GM19023 (cell line): ENCODE measurements at regions not wholly inside any gene's neighbourhood (a gene's known extent, or its start where the extent isn't known, plus 50 kb on each side); places are given as distances from the start of the nearest gene placed in this dataset.

ENCODE experiments used
- ATAC-seq: cut with Tn5 transposase; IDR thresholded peaks from one replicate; pipeline ENCODE4 v1.9.1; 2021; ENCODE audit warnings: mild to moderate bottlenecking, moderate library complexity; ENCODE audit not compliant: unreplicated experiment

- no peak for ATAC-seq
Measured at GRCh38 chr19:29395111-29395733, 130.6 kb upstream of the VSTM2B start.

- no peak for ATAC-seq
Measured at GRCh38 chr19:29395734-29396414, 129.9 kb upstream of the VSTM2B start.

- ATAC-seq = no peak
Measured at GRCh38 chr19:29396925-29397324, 128.9 kb upstream of the VSTM2B start.

GRCh38 chr19:29397748-29398147 lies 128.0 kb upstream of the VSTM2B start:
- no peak for ATAC-seq

- no peak for ATAC-seq
Measured at GRCh38 chr19:29399804-29400203, 126.0 kb upstream of the VSTM2B start.

- ATAC-seq = no peak
Measured at GRCh38 chr19:29400917-29401711, 124.7 kb upstream of the VSTM2B start.

- ATAC-seq = no peak
Measured at GRCh38 chr19:29401712-29402421, 123.9 kb upstream of the VSTM2B start.

GRCh38 chr19:29402563-29402962 lies 123.2 kb upstream of the VSTM2B start:
- no peak for ATAC-seq

GRCh38 chr19:29404015-29404414 lies 121.8 kb upstream of the VSTM2B start:
- ATAC-seq = no peak

- ATAC-seq = no peak
Measured at GRCh38 chr19:29404951-29405727, 120.7 kb upstream of the VSTM2B start.

- ATAC-seq = no peak
Measured at GRCh38 chr19:29405728-29405995, 120.1 kb upstream of the VSTM2B start.

- no peak for ATAC-seq
Measured at GRCh38 chr19:29409076-29409862, 116.5 kb upstream of the VSTM2B start.

- ATAC-seq = no peak
Measured at GRCh38 chr19:29410601-29411000, 115.2 kb upstream of the VSTM2B start.

- no peak for ATAC-seq
Measured at GRCh38 chr19:29411113-29411581, 114.6 kb upstream of the VSTM2B start.

- no peak for ATAC-seq
Measured at GRCh38 chr19:29413435-29413834, 112.4 kb upstream of the VSTM2B start.

GRCh38 chr19:29415507-29415906 lies 110.3 kb upstream of the VSTM2B start:
- ATAC-seq = no peak

GRCh38 chr19:29417048-29417447 lies 108.7 kb upstream of the VSTM2B start:
- ATAC-seq = no peak

- no peak for ATAC-seq
Measured at GRCh38 chr19:29418201-29418600, 107.6 kb upstream of the VSTM2B start.

GRCh38 chr19:29420065-29420464 lies 105.7 kb upstream of the VSTM2B start:
- ATAC-seq = no peak
